ENCODE measurements at regions not wholly inside any gene's neighbourhood (a gene's known extent, or its start where the extent isn't known, plus 50 kb on each side); places are given as distances from the start of the nearest gene placed in this dataset.

DNA sequence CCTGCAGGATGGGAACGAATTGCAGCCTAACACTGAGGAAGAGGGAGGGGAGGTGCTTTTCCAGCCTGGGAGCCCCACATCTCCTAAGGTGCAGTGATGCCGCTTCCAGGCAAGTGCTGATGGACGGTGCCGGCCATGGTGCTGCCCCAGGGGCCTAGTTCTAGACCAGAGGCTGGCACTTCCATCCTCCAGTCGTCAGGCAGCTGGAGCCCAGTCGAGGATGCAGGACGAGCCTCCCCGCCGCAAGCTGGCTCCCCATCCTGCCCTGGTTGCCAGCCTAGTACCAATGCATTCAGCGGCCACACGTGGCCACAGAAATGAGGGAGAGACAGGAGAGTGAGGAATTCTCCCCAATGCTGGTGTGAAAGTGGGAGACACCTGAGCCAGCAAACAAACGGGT is 413.5 kb downstream of the ZNF516 start:
- TF ChIP-seq, protein P1, sequence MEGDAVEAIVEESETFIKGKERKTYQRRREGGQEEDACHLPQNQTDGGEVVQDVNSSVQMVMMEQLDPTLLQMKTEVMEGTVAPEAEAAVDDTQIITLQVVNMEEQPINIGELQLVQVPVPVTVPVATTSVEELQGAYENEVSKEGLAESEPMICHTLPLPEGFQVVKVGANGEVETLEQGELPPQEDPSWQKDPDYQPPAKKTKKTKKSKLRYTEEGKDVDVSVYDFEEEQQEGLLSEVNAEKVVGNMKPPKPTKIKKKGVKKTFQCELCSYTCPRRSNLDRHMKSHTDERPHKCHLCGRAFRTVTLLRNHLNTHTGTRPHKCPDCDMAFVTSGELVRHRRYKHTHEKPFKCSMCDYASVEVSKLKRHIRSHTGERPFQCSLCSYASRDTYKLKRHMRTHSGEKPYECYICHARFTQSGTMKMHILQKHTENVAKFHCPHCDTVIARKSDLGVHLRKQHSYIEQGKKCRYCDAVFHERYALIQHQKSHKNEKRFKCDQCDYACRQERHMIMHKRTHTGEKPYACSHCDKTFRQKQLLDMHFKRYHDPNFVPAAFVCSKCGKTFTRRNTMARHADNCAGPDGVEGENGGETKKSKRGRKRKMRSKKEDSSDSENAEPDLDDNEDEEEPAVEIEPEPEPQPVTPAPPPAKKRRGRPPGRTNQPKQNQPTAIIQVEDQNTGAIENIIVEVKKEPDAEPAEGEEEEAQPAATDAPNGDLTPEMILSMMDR (IDR thresholded peaks at IDR 0.05) = no peak
- Histone ChIP-seq H3K4me1 (no peaks in the 10 kb centered on the region), H3K36me3 (no peaks in the 10 kb centered on the region), H3K9me3 (no peaks in the 10 kb centered on the region), H3K4me3 (no peak overlapping the region), H3K27ac (no peak overlapping the region), H3K9ac (ENCODE audit: low read depth in 2 of 2, low read length in 2 of 2) (no peak overlapping the region), H3K27me3 (no peaks in the 10 kb centered on the region)
- DNase-seq = no peak
- intact Hi-C loops (cut with DNase I) = no loop called here

DNA sequence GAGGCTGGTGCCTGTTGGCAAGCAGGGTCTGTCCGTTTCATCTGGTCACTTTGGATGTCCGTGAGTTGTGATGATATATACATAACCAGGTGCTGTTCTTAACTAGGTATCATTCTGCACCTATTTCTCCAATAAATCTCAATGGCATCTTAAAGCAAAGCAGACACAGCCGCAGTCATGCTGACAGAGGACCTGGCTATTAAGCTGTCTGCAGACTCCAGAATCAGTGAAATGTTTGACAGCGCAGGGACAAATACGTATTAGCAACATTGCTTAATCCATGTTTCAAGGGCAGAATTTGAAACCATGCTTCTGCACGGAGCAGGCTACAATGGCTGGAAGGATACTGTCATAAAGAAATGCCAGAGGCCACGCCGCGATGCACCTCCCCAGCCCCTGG is 414.6 kb downstream of the ZNF516 start:
- Histone ChIP-seq H3K9ac (ENCODE audit: low read depth in 2 of 2, low read length in 2 of 2) (no peak overlapping the region), H3K27me3 (no peaks in the 10 kb centered on the region), H3K27ac (no peak overlapping the region), H3K4me1 (no peaks in the 10 kb centered on the region), H3K4me3 (no peak overlapping the region), H3K9me3 (no peaks in the 10 kb centered on the region), H3K36me3 (no peaks in the 10 kb centered on the region)
- intact Hi-C loops (cut with DNase I) = no loop called here
- TF ChIP-seq, protein P1 (IDR thresholded peaks at IDR 0.05) = no peak
- DNase-seq = no peak

DNA sequence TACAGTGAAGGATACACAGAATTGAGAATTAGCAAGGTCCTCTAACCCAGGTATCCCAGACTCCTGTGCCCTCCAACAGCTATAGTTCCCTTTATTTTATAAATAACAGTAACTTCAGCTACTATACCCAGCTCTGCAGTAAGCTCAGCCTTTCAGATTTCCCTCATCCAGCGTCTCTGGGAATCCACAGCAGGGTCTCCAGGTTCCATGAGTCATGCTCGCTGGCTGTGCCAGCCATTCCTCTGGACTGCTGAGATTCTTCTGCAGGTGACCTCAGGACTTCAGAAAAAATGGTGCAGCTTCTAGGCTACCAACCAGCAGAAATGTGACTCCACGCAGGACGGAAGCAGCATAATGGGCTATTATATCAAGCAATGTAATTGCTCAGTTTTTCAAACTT is 419.3 kb downstream of the ZNF516 start:
- H3K9ac ChIP-seq (ENCODE audit: low read depth in 2 of 2, low read length in 2 of 2) = no peak overlapping the region

DNA sequence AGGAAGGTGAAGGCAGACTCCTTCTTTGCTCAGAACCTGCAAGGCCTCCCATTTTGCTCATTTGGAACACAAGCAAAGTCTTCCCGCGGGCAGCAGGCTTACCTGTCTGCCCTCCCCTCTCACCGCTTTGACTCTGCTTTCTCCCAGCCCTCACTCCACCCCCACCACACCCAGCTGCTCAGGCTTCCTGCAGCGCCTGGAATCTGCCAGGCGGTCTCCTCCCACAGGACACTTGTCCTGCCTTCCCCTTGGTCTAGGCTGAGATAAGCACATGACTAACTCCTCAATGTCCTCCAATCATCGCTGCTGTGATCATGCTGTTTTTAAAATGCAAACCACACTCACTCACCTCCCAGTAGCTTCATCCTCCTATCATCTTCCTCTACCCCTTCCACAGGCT is 430.0 kb downstream of the ZNF516 start:
- intact Hi-C loops (cut with DNase I) = no loop called here
- H3K4me1 ChIP-seq = no peaks in the 10 kb centered on the region
- H3K9ac ChIP-seq (ENCODE audit: low read depth in 2 of 2, low read length in 2 of 2) = no peak overlapping the region
- DNase-seq = no peak
- TF ChIP-seq, protein P1 (IDR thresholded peaks at IDR 0.05) = no peak
- no peaks in the 10 kb centered on the region for H3K27me3 ChIP-seq
- no peaks in the 10 kb centered on the region for H3K9me3 ChIP-seq
- H3K4me3 ChIP-seq = no peak overlapping the region
- no peak overlapping the region for H3K27ac ChIP-seq
- no peaks in the 10 kb centered on the region for H3K36me3 ChIP-seq

More for the DNA sequence above, 419.3 kb downstream of the ZNF516 start:
- intact Hi-C loops (cut with DNase I) = no loop called here
- H3K4me1 ChIP-seq = no peaks in the 10 kb centered on the region
- TF ChIP-seq, protein P1 (IDR thresholded peaks at IDR 0.05) = no peak
- no peaks in the 10 kb centered on the region for H3K27me3 ChIP-seq
- DNase-seq = no peak
- H3K27ac ChIP-seq = no peak overlapping the region
- no peak overlapping the region for H3K4me3 ChIP-seq
- H3K9me3 ChIP-seq = no peaks in the 10 kb centered on the region
- no peaks in the 10 kb centered on the region for H3K36me3 ChIP-seq

DNA sequence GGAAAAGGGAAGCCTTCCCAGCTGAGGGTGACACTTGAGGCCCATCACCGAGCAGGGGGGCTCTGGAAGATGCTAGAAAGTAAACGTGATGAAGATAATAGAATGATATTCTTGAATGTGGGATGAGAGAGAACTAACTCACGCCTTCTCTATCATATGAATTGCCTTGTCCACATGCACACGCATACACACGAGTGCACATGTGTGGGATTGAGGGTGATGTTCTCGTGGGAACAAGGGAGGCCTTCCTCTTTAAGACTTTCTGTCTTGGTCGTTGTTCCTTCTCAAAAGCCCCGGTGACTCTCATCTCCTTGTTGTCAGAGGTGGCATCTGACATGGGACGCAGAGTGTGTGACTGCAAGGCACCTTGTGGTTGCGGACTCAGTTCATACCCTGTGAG is 436.9 kb downstream of the ZNF516 start:
- intact Hi-C loops (cut with DNase I) = no loop called here
- no peak for DNase-seq

More for the DNA sequence above, 436.9 kb downstream of the ZNF516 start:
- Histone ChIP-seq H3K36me3 (no peaks in the 10 kb centered on the region), H3K27me3 (no peaks in the 10 kb centered on the region), H3K9me3 (no peaks in the 10 kb centered on the region), H3K27ac (no peak overlapping the region), H3K4me1 (no peaks in the 10 kb centered on the region), H3K4me3 (no peak overlapping the region), H3K9ac (ENCODE audit: low read depth in 2 of 2, low read length in 2 of 2) (no peak overlapping the region)
- TF ChIP-seq, protein P1 (IDR thresholded peaks at IDR 0.05) = no peak
